Mammary epithelial cell (primary cell): ENCODE measurements at regions not wholly inside any gene's neighbourhood (a gene's known extent, or its start where the extent isn't known, plus 50 kb on each side); places are given as distances from the start of the nearest gene placed in this dataset.

ENCODE experiments used
- EZH2 ChIP-seq: IDR thresholded peaks from 2 replicates; pipeline ENCODE4 v1.6.1; 2012; ENCODE audit warnings: low read length, inconsistent platforms, borderline replicate concordance
- TF ChIP-seq, protein P1 (sequence below), 2 donors: IDR thresholded peaks in 1 of 2; conservative IDR thresholded peaks in 1 of 2; 2 replicates each; pipeline ENCODE4 v1.5.1; 2011 to 2012; ENCODE audit warnings: inconsistent platforms in 2 of 2, low read length in 2 of 2, mild to moderate bottlenecking in 2 of 2, control low read depth in 1 of 2, low read depth in 1 of 2; ENCODE audit not compliant: insufficient read depth in 1 of 2; ENCODE audit errors: extremely low read depth in 1 of 2

DNA sequence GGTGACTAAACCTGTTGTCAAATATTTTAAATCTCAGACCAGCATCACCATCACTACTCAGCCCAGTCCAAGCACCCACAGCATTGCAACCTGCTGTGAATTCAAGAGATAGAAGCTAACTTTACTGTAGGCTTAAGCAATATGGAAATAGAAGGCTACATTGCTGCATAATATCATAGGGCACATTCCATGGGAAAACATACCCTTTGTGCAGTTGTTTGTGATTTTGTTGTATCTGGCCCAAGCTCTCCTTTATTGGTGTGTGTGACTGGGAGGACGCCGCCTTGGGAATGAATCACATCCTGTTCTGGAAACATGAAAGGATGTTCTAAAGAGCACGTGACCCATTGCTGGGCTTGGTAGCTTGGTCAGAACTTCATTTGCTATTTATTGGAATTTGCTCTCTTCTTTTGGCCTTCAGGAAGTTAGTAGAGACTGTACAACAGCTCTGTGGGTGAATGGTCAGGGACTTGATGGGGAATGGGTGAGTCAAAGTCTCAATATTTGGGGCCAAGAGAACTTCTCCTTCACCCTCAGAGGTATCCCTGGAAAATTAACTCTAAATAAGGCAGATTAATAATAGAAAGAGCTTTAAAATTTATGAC is 106.8 kb upstream of the SERPINE2 start:
- TF ChIP-seq EZH2 = no peak
- TF ChIP-seq, protein P1, sequence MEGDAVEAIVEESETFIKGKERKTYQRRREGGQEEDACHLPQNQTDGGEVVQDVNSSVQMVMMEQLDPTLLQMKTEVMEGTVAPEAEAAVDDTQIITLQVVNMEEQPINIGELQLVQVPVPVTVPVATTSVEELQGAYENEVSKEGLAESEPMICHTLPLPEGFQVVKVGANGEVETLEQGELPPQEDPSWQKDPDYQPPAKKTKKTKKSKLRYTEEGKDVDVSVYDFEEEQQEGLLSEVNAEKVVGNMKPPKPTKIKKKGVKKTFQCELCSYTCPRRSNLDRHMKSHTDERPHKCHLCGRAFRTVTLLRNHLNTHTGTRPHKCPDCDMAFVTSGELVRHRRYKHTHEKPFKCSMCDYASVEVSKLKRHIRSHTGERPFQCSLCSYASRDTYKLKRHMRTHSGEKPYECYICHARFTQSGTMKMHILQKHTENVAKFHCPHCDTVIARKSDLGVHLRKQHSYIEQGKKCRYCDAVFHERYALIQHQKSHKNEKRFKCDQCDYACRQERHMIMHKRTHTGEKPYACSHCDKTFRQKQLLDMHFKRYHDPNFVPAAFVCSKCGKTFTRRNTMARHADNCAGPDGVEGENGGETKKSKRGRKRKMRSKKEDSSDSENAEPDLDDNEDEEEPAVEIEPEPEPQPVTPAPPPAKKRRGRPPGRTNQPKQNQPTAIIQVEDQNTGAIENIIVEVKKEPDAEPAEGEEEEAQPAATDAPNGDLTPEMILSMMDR (conservative IDR thresholded peaks at IDR 0.05 in 1 of 2, IDR thresholded peaks at IDR 0.05 in 1 of 2; ENCODE audit: extremely low read depth in 1 of 2, insufficient read depth in 1 of 2, low read depth in 1 of 2, low read length in 2 of 2) = no peak
